SK-N-SH (cell line): ENCODE measurements at regions not wholly inside any gene's neighbourhood (a gene's known extent, or its start where the extent isn't known, plus 50 kb on each side); places are given as distances from the start of the nearest gene placed in this dataset.

Experiments used
- CTCF ChIA-PET: fragments of 300-600, 350-600 bp; formaldehyde crosslinking; extraction: SDS; loops from one replicate; lab custom pipeline; 2021; lab: Yijun Ruan, JAX
- POLR2A ChIA-PET: fragments of 350-600 bp; sonication (Branson Sonifier 250); formaldehyde crosslinking; extraction: SDS; loops from one replicate; lab custom pipeline; 2020; ENCODE audit warnings: antibody characterized with exemption, inconsistent platforms; lab: Yijun Ruan, JAX
- DNase-seq: peaks from one replicate; pipeline ENCODE4 v3.0.0; 2012
- H2AFZ ChIP-seq: fragments of 200-600 bp; sonication (generic); 2 replicates; pipeline ENCODE4 v1.8.1; 2016; ENCODE audit warnings: antibody characterized with exemption, mild to moderate bottlenecking, low read depth
- H3F3A ChIP-seq: fragments of 200-600 bp; sonication (generic); replicated peaks from 2 replicates; pipeline ENCODE3; 2016; ENCODE audit warnings: antibody characterized with exemption, mild to moderate bottlenecking; ENCODE audit not compliant: insufficient read depth
- H3K27ac ChIP-seq, 2 experiments: fragments of 200-500 bp in 1 of 2; fragments of 200-600 bp in 1 of 2; sonication (Bioruptor generic) in 1 of 2; sonication (generic), shearing (Covaris generic) in 1 of 2; 2 replicates each; pipeline versions ENCODE4 v1.5.1 to v1.6.1; 2014 to 2016; ENCODE audit warnings: low read depth in 2 of 2, inconsistent platforms in 1 of 2, low read length in 1 of 2, mild to moderate bottlenecking in 1 of 2, mixed read lengths in 1 of 2
- H3K27me3 ChIP-seq: fragments of 200-600 bp; sonication (generic), shearing (Covaris generic); 2 replicates; pipeline ENCODE4 v1.6.1; 2016; ENCODE audit warnings: mixed run types; ENCODE audit not compliant: insufficient read depth
- H3K36me3 ChIP-seq, 2 experiments: fragments of 200-500 bp in 1 of 2; fragments of 200-600 bp in 1 of 2; sonication (Bioruptor generic) in 1 of 2; sonication (generic) in 1 of 2; replicated peaks in 1 of 2; 2 replicates each; pipeline versions ENCODE3 to v1.5.1; 2014 to 2016; ENCODE audit warnings: low read length in 1 of 2, mild to moderate bottlenecking in 1 of 2; ENCODE audit not compliant: insufficient read depth in 2 of 2, control insufficient read depth in 1 of 2
- H3K4me1 ChIP-seq, 2 experiments: fragments of 200-500 bp in 1 of 2; fragments of 200-600 bp in 1 of 2; sonication (Bioruptor generic) in 1 of 2; sonication (generic), shearing (Covaris generic) in 1 of 2; 2 replicates each; pipeline versions ENCODE4 v1.5.1 to v1.6.1; 2014 to 2016; ENCODE audit warnings: low read depth in 1 of 2, low read length in 1 of 2, mixed run types in 1 of 2; ENCODE audit not compliant: insufficient read depth in 2 of 2, control insufficient read depth in 1 of 2
- H3K4me2 ChIP-seq: fragments of 200-600 bp; sonication (generic), shearing (Covaris generic); 2 replicates; pipeline ENCODE4 v1.6.1; 2017; ENCODE audit warnings: mixed run types
- H3K4me3 ChIP-seq, 2 experiments: fragments of 200-500 bp in 1 of 2; fragments of 200-600 bp in 1 of 2; sonication (Bioruptor generic) in 1 of 2; sonication (generic), shearing (Covaris generic) in 1 of 2; 2 replicates each; pipeline versions ENCODE4 v1.5.1 to v1.8.1; 2014 to 2016; ENCODE audit warnings: low read depth in 2 of 2, inconsistent platforms in 1 of 2, low read length in 1 of 2, mild to moderate bottlenecking in 1 of 2, mixed read lengths in 1 of 2, moderate library complexity in 1 of 2
- H3K79me2 ChIP-seq: fragments of 200-600 bp; sonication (generic); 2 replicates; pipeline ENCODE4 v1.8.1; 2017; ENCODE audit warnings: mild to moderate bottlenecking; ENCODE audit not compliant: insufficient read depth
- H3K9ac ChIP-seq: fragments of 200-600 bp; sonication (generic); 2 replicates; pipeline ENCODE4 v1.6.1; 2017; ENCODE audit warnings: mixed run types
- H3K9me2 ChIP-seq: fragments of 200-600 bp; sonication (generic); 2 replicates; pipeline ENCODE4 v1.6.1; 2017; ENCODE audit warnings: mixed run types
- H3K9me3 ChIP-seq: fragments of 200-600 bp; sonication (generic); 2 replicates; pipeline ENCODE4 v1.6.1; 2017; ENCODE audit warnings: mixed run types, mild to moderate bottlenecking, moderate library complexity
- H4K20me1 ChIP-seq: fragments of 200-600 bp; sonication (generic); 2 replicates; pipeline ENCODE4 v1.6.1; 2017; ENCODE audit warnings: mild to moderate bottlenecking, mixed run types; ENCODE audit not compliant: insufficient read depth
- CTCF ChIP-seq: fragments of 200-600 bp; sonication (generic); IDR thresholded peaks from 2 replicates; pipeline ENCODE4 v1.6.1; 2017; ENCODE audit warnings: antibody characterized with exemption, mild to moderate bottlenecking, moderate library complexity
- ELF1 ChIP-seq: IDR thresholded peaks from 2 replicates; pipeline ENCODE4 v1.4.0; 2012
- EP300 ChIP-seq, 2 experiments: IDR thresholded peaks; 2 replicates each; pipeline versions ENCODE4 v1.4.0 to v1.6.1; 2012; ENCODE audit warnings: borderline replicate concordance in 1 of 2, low read depth in 1 of 2, low read length in 1 of 2
- FOSL2 ChIP-seq: IDR thresholded peaks from 2 replicates; pipeline ENCODE4 v1.4.0; 2012; ENCODE audit warnings: low read depth, mild to moderate bottlenecking, moderate library complexity, borderline replicate concordance
- FOXM1 ChIP-seq: IDR thresholded peaks from 2 replicates; pipeline ENCODE4 v1.4.0; 2012; ENCODE audit warnings: low read depth, mild to moderate bottlenecking
- GABPA ChIP-seq: IDR thresholded peaks from 2 replicates; pipeline ENCODE4 v1.4.0; 2012; ENCODE audit warnings: low read depth, mild to moderate bottlenecking
- GATA2 ChIP-seq: sonication (generic); formaldehyde crosslinking; IDR thresholded peaks from 2 replicates; pipeline ENCODE4 v1.5.0; 2020; ENCODE audit warnings: mild to moderate bottlenecking, missing genetic modification reagents
- MXI1 ChIP-seq: IDR thresholded peaks from 2 replicates; pipeline ENCODE4 v1.6.1; 2012; ENCODE audit warnings: mild to moderate bottlenecking, low read depth, low read length, improper control_type of control experiment
- NFIC ChIP-seq: IDR thresholded peaks from 2 replicates; pipeline ENCODE4 v1.4.0; 2012; ENCODE audit warnings: borderline replicate concordance
- NRF1 ChIP-seq: IDR thresholded peaks from 2 replicates; pipeline ENCODE4 v1.6.1; 2012; ENCODE audit warnings: low read depth, mild to moderate bottlenecking, low read length
- PBX3 ChIP-seq: IDR thresholded peaks from 2 replicates; pipeline ENCODE4; 2012
- RAD21 ChIP-seq: IDR thresholded peaks from 2 replicates; pipeline ENCODE4 v1.6.1; 2012; ENCODE audit warnings: mild to moderate bottlenecking, low read length
- RCOR1 ChIP-seq: fragments of 150-350 bp; IDR thresholded peaks from 2 replicates; pipeline ENCODE4 v1.6.1; 2017; ENCODE audit warnings: antibody characterized with exemption, low read length
- SIN3A ChIP-seq: IDR thresholded peaks from 2 replicates; pipeline ENCODE4 v1.6.1; 2012; ENCODE audit warnings: low read depth, mild to moderate bottlenecking, low read length, moderate library complexity, borderline replicate concordance
- TAF1 ChIP-seq: IDR thresholded peaks from 2 replicates; pipeline ENCODE4 v1.6.1; 2012; ENCODE audit warnings: low read depth, mild to moderate bottlenecking, low read length, moderate library complexity, borderline replicate concordance
- TCF12 ChIP-seq: IDR thresholded peaks from 2 replicates; pipeline ENCODE4 v1.4.0; 2012
- TEAD4 ChIP-seq: IDR thresholded peaks from 2 replicates; pipeline ENCODE4 v1.4.0; 2012; ENCODE audit warnings: mild to moderate bottlenecking, borderline replicate concordance; ENCODE audit not compliant: insufficient read depth
- YY1 ChIP-seq: IDR thresholded peaks from 2 replicates; pipeline ENCODE4 v1.4.0; 2012; ENCODE audit warnings: low read depth, mild to moderate bottlenecking
- ZBTB33 ChIP-seq: IDR thresholded peaks from 2 replicates; pipeline ENCODE4 v1.4.0; 2012; ENCODE audit warnings: low read depth, borderline replicate concordance
- WGBS: methylation state at CpG from one replicate; pipeline ENCODE4 v1.1.6; 2017; ENCODE audit warnings: low lambda C conversion rate; 5-methylcytosine and 5-hydroxymethylcytosine counted together

GRCh38 chr9:20186823-20187222 lies 398.0 kb upstream of the SLC24A2 start:
- H3K79me2 ChIP-seq: no peaks in the 10 kb centered on the region
- no peaks in the 10 kb centered on the region for H3K27me3 ChIP-seq
- no peak overlapping the region for H2AFZ ChIP-seq
- POLR2A ChIA-PET: no interaction called here
- TF ChIP-seq YY1: no peak
- no peak for TF ChIP-seq NFIC
- no peak for TF ChIP-seq GATA2 (CRISPR knock-in tag)
- no peak for TF ChIP-seq SIN3A
- no peak for TF ChIP-seq ELF1
- TF ChIP-seq RCOR1: no peak
- TF ChIP-seq TCF12: no peak
- H3K9me3 ChIP-seq: no peaks in the 10 kb centered on the region
- DNase-seq: no peak
- no peaks in the 10 kb centered on the region for H3K4me1 ChIP-seq
- H4K20me1 ChIP-seq: no peaks in the 10 kb centered on the region
- H3F3A ChIP-seq: no peaks in the 10 kb centered on the region
- no peak overlapping the region for H3K4me2 ChIP-seq
- no peaks in the 10 kb centered on the region for H3K36me3 ChIP-seq
- no peak overlapping the region for H3K4me3 ChIP-seq
- no peak overlapping the region for H3K9ac ChIP-seq
- CTCF ChIA-PET: no interaction called here
- no peaks in the 10 kb centered on the region for H3K9me2 ChIP-seq
- H3K27ac ChIP-seq: no peak overlapping the region

- H2AFZ ChIP-seq: no peak overlapping the region
- H3K9me2 ChIP-seq: no peaks in the 10 kb centered on the region
- H3K27ac ChIP-seq: no peak overlapping the region
- 21% methylated on average over 3 of the region's 3 CpGs for WGBS
- no peak overlapping the region for H3K4me3 ChIP-seq
- H4K20me1 ChIP-seq: no peaks in the 10 kb centered on the region
- no peaks in the 10 kb centered on the region for H3K27me3 ChIP-seq
- POLR2A ChIA-PET: no interaction called here
- no peaks in the 10 kb centered on the region for H3K36me3 ChIP-seq
- no peaks in the 10 kb centered on the region for H3K9me3 ChIP-seq
- H3F3A ChIP-seq: no peaks in the 10 kb centered on the region
- H3K4me1 ChIP-seq: no peaks in the 10 kb centered on the region
- no peak overlapping the region for H3K9ac ChIP-seq
- no peak overlapping the region for H3K4me2 ChIP-seq
- H3K79me2 ChIP-seq: no peaks in the 10 kb centered on the region
- TF ChIP-seq GABPA (no peak), PBX3 (no peak), TEAD4 (no peak), TCF12 (no peak), FOXM1 (no peak), MXI1 (no peak), NRF1 (no peak), RAD21 (no peak), ZBTB33 (no peak), FOSL2 (no peak), TAF1 (no peak), EP300 (IDR thresholded peaks at IDR 0.05; ENCODE audit: borderline replicate concordance in 1 of 2, low read depth in 1 of 2, low read length in 1 of 2) (no peak), CTCF (no peak)
- TF ChIP-seq, all 33 proteins: peak for 0
- no peak for DNase-seq
- CTCF ChIA-PET: no interaction called here
Measured at GRCh38 chr9:20186231-20186630, 397.4 kb upstream of the SLC24A2 start.
